ENCODE measurements at regions not wholly inside any gene's neighbourhood (a gene's known extent, or its start where the extent isn't known, plus 50 kb on each side); places are given as distances from the start of the nearest gene placed in this dataset.
"Not testable (repeated sequence)": the region's sequence is repeated elsewhere in the genome, so short reads cannot be mapped to it uniquely, and the experiment has no call there.

GRCh38 chr16:16610389-16610967 lies 231.5 kb downstream of the NPIPA7 start:
- H3K4me3 ChIP-seq (ENCODE audit: low read depth, low read length); H3K9me3 ChIP-seq; POLR2A ChIA-PET; CTCF ChIA-PET; H3K27me3 ChIP-seq (replicated peaks; ENCODE audit: control insufficient read depth, insufficient read depth, low read length); H3K4me1 Mint-ChIP-seq (ENCODE audit: low read depth, unreplicated experiment); BruUV-seq (replicated peaks); intact Hi-C loops (cut with micrococcal nuclease; ENCODE audit: unreplicated experiment); H3K4me1 ChIP-seq; H3K36me3 ChIP-seq (ENCODE audit: control insufficient read depth, insufficient read depth, low read length); H3K27ac Mint-ChIP-seq (ENCODE audit: unreplicated experiment); H3K27me3 Mint-ChIP-seq (ENCODE audit: insufficient read depth, unreplicated experiment); H3K36me3 Mint-ChIP-seq (ENCODE audit: insufficient read depth, unreplicated experiment); H3K9me3 Mint-ChIP-seq (ENCODE audit: unreplicated experiment); DNase-seq; H3K4me3 Mint-ChIP-seq (ENCODE audit: unreplicated experiment): not testable (repeated sequence)

GRCh38 chr16:16613212-16613611 lies 234.3 kb downstream of the NPIPA7 start:
- H3K4me1 ChIP-seq; H3K4me3 ChIP-seq (ENCODE audit: low read depth, low read length); H3K36me3 ChIP-seq (ENCODE audit: control insufficient read depth, insufficient read depth, low read length); DNase-seq; POLR2A ChIA-PET; H3K9me3 Mint-ChIP-seq (ENCODE audit: unreplicated experiment); H3K4me1 Mint-ChIP-seq (ENCODE audit: low read depth, unreplicated experiment); H3K36me3 Mint-ChIP-seq (ENCODE audit: insufficient read depth, unreplicated experiment); H3K27me3 ChIP-seq (replicated peaks; ENCODE audit: control insufficient read depth, insufficient read depth, low read length); BruUV-seq (replicated peaks); CTCF ChIA-PET; H3K27ac Mint-ChIP-seq (ENCODE audit: unreplicated experiment); H3K9me3 ChIP-seq; H3K4me3 Mint-ChIP-seq (ENCODE audit: unreplicated experiment); intact Hi-C loops (cut with micrococcal nuclease; ENCODE audit: unreplicated experiment); H3K27me3 Mint-ChIP-seq (ENCODE audit: insufficient read depth, unreplicated experiment): not testable (repeated sequence)

GRCh38 chr16:16614484-16614883 lies 235.5 kb downstream of the NPIPA7 start:
- POLR2A ChIA-PET; H3K9me3 Mint-ChIP-seq (ENCODE audit: unreplicated experiment); intact Hi-C loops (cut with micrococcal nuclease; ENCODE audit: unreplicated experiment); H3K27ac Mint-ChIP-seq (ENCODE audit: unreplicated experiment); DNase-seq; H3K9me3 ChIP-seq; BruUV-seq (replicated peaks); H3K27me3 Mint-ChIP-seq (ENCODE audit: insufficient read depth, unreplicated experiment); H3K36me3 ChIP-seq (ENCODE audit: control insufficient read depth, insufficient read depth, low read length); CTCF ChIA-PET; H3K4me1 ChIP-seq; H3K4me3 Mint-ChIP-seq (ENCODE audit: unreplicated experiment); H3K36me3 Mint-ChIP-seq (ENCODE audit: insufficient read depth, unreplicated experiment); H3K4me1 Mint-ChIP-seq (ENCODE audit: low read depth, unreplicated experiment); H3K27me3 ChIP-seq (replicated peaks; ENCODE audit: control insufficient read depth, insufficient read depth, low read length); H3K4me3 ChIP-seq (ENCODE audit: low read depth, low read length): not testable (repeated sequence)

GRCh38 chr16:16618963-16619465 lies 240.1 kb downstream of the NPIPA7 start:
- H3K4me1 ChIP-seq; H3K27ac Mint-ChIP-seq (ENCODE audit: unreplicated experiment); H3K9me3 Mint-ChIP-seq (ENCODE audit: unreplicated experiment); POLR2A ChIA-PET; H3K27me3 Mint-ChIP-seq (ENCODE audit: insufficient read depth, unreplicated experiment); CTCF ChIA-PET; H3K4me1 Mint-ChIP-seq (ENCODE audit: low read depth, unreplicated experiment); H3K36me3 Mint-ChIP-seq (ENCODE audit: insufficient read depth, unreplicated experiment); H3K4me3 Mint-ChIP-seq (ENCODE audit: unreplicated experiment); intact Hi-C loops (cut with micrococcal nuclease; ENCODE audit: unreplicated experiment); H3K36me3 ChIP-seq (ENCODE audit: control insufficient read depth, insufficient read depth, low read length); H3K9me3 ChIP-seq; DNase-seq; H3K27me3 ChIP-seq (replicated peaks; ENCODE audit: control insufficient read depth, insufficient read depth, low read length); H3K4me3 ChIP-seq (ENCODE audit: low read depth, low read length); BruUV-seq (replicated peaks): not testable (repeated sequence)

- H3K9me3 ChIP-seq; H3K9me3 Mint-ChIP-seq (ENCODE audit: unreplicated experiment); BruUV-seq (replicated peaks); H3K4me3 Mint-ChIP-seq (ENCODE audit: unreplicated experiment); CTCF ChIA-PET; H3K4me3 ChIP-seq (ENCODE audit: low read depth, low read length); H3K27ac Mint-ChIP-seq (ENCODE audit: unreplicated experiment); H3K27me3 ChIP-seq (replicated peaks; ENCODE audit: control insufficient read depth, insufficient read depth, low read length); H3K27me3 Mint-ChIP-seq (ENCODE audit: insufficient read depth, unreplicated experiment); POLR2A ChIA-PET; H3K4me1 ChIP-seq; H3K36me3 ChIP-seq (ENCODE audit: control insufficient read depth, insufficient read depth, low read length); intact Hi-C loops (cut with micrococcal nuclease; ENCODE audit: unreplicated experiment); DNase-seq; H3K4me1 Mint-ChIP-seq (ENCODE audit: low read depth, unreplicated experiment); H3K36me3 Mint-ChIP-seq (ENCODE audit: insufficient read depth, unreplicated experiment): not testable (repeated sequence)
These were observed 245.4 kb downstream of the NPIPA7 start for GRCh38 chr16:16624367-16624766.

GRCh38 chr16:16625140-16625539 lies 246.2 kb downstream of the NPIPA7 start:
- CTCF ChIA-PET; H3K4me1 Mint-ChIP-seq (ENCODE audit: low read depth, unreplicated experiment); BruUV-seq (replicated peaks); H3K4me1 ChIP-seq; DNase-seq; POLR2A ChIA-PET; H3K9me3 ChIP-seq; H3K36me3 Mint-ChIP-seq (ENCODE audit: insufficient read depth, unreplicated experiment); H3K4me3 Mint-ChIP-seq (ENCODE audit: unreplicated experiment); H3K9me3 Mint-ChIP-seq (ENCODE audit: unreplicated experiment); H3K27ac Mint-ChIP-seq (ENCODE audit: unreplicated experiment); H3K36me3 ChIP-seq (ENCODE audit: control insufficient read depth, insufficient read depth, low read length); H3K27me3 ChIP-seq (replicated peaks; ENCODE audit: control insufficient read depth, insufficient read depth, low read length); intact Hi-C loops (cut with micrococcal nuclease; ENCODE audit: unreplicated experiment); H3K27me3 Mint-ChIP-seq (ENCODE audit: insufficient read depth, unreplicated experiment); H3K4me3 ChIP-seq (ENCODE audit: low read depth, low read length): not testable (repeated sequence)

GRCh38 chr16:16627865-16628264 lies 248.9 kb downstream of the NPIPA7 start:
- H3K4me3 ChIP-seq (ENCODE audit: low read depth, low read length); H3K4me1 Mint-ChIP-seq (ENCODE audit: low read depth, unreplicated experiment); H3K9me3 ChIP-seq; POLR2A ChIA-PET; H3K27me3 Mint-ChIP-seq (ENCODE audit: insufficient read depth, unreplicated experiment); H3K36me3 Mint-ChIP-seq (ENCODE audit: insufficient read depth, unreplicated experiment); H3K36me3 ChIP-seq (ENCODE audit: control insufficient read depth, insufficient read depth, low read length); DNase-seq; H3K4me3 Mint-ChIP-seq (ENCODE audit: unreplicated experiment); H3K27me3 ChIP-seq (replicated peaks; ENCODE audit: control insufficient read depth, insufficient read depth, low read length); BruUV-seq (replicated peaks); H3K27ac Mint-ChIP-seq (ENCODE audit: unreplicated experiment); CTCF ChIA-PET; H3K9me3 Mint-ChIP-seq (ENCODE audit: unreplicated experiment); intact Hi-C loops (cut with micrococcal nuclease; ENCODE audit: unreplicated experiment); H3K4me1 ChIP-seq: not testable (repeated sequence)
